K562 (cell line): ENCODE measurements at regions not wholly inside any gene's neighbourhood (a gene's known extent, or its start where the extent isn't known, plus 50 kb on each side); places are given as distances from the start of the nearest gene placed in this dataset.

Experiments
- FOXA1 ChIP-seq: fragments of 450-650 bp; IDR thresholded peaks from 2 replicates; pipeline ENCODE4 v1.6.1; 2016; ENCODE audit warnings: mild to moderate bottlenecking, borderline replicate concordance
- FOXK2 ChIP-seq, 2 experiments: fragments of 450-650 bp; IDR thresholded peaks in 1 of 2; conservative IDR thresholded peaks in 1 of 2; 2 replicates each; pipeline ENCODE4 v1.6.1; 2016; ENCODE audit warnings: low read depth in 2 of 2, mild to moderate bottlenecking in 1 of 2
- HDAC1 ChIP-seq, 2 experiments: fragments of 450-650 bp; IDR thresholded peaks; 2 replicates each; pipeline ENCODE4 v1.6.1; 2016 to 2017; ENCODE audit warnings: inconsistent platforms in 1 of 2, mild to moderate bottlenecking in 1 of 2, moderate library complexity in 1 of 2
- MCM5 ChIP-seq: fragments of 450-650 bp; IDR thresholded peaks from 2 replicates; pipeline ENCODE4 v1.6.1; 2016; ENCODE audit warnings: low read depth
- POLR2A ChIP-seq: fragments of 450-650 bp; conservative IDR thresholded peaks from 2 replicates; pipeline ENCODE4 v1.6.1; 2016
- ZNF76 ChIP-seq: fragments of 250-450 bp; sonication (Bioruptor Pico); IDR thresholded peaks from 2 replicates; pipeline ENCODE4 v1.4.0; 2020; ENCODE audit warnings: mild to moderate bottlenecking, moderate library complexity, borderline replicate concordance
- TF ChIP-seq, protein P1 (sequence below): conservative IDR thresholded peaks from 2 replicates; pipeline ENCODE4 v1.6.1; 2011; ENCODE audit warnings: low read depth, mild to moderate bottlenecking, low read length; ENCODE audit not compliant: control insufficient read depth
- TF ChIP-seq, protein P2 (sequence below), 3 experiments: IDR thresholded peaks in 2 of 3; conservative IDR thresholded peaks in 1 of 3; 2 replicates each; pipeline ENCODE4 v1.5.1; 2011 to 2012; ENCODE audit warnings: low read length in 3 of 3, mild to moderate bottlenecking in 3 of 3, control low read depth in 2 of 3, improper control_type of control experiment in 1 of 3, inconsistent platforms in 1 of 3, low read depth in 1 of 3, mixed read lengths in 1 of 3, moderate library complexity in 1 of 3; ENCODE audit not compliant: insufficient read depth in 2 of 3

GRCh38 chr10:125565046-125565445 lies 117.9 kb downstream of the TEX36 start:
- TF ChIP-seq, protein P1, sequence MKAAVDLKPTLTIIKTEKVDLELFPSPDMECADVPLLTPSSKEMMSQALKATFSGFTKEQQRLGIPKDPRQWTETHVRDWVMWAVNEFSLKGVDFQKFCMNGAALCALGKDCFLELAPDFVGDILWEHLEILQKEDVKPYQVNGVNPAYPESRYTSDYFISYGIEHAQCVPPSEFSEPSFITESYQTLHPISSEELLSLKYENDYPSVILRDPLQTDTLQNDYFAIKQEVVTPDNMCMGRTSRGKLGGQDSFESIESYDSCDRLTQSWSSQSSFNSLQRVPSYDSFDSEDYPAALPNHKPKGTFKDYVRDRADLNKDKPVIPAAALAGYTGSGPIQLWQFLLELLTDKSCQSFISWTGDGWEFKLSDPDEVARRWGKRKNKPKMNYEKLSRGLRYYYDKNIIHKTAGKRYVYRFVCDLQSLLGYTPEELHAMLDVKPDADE, result no peak
- TF ChIP-seq FOXK2 (conservative IDR thresholded peaks at IDR 0.05 in 1 of 2, IDR thresholded peaks at IDR 0.05 in 1 of 2; ENCODE audit: low read depth in 2 of 2) (no peak), POLR2A (no peak), HDAC1 (IDR thresholded peaks at IDR 0.05) (no peak), MCM5 (no peak), ZNF76 (CRISPR knock-in tag) (no peak), FOXA1 (no peak)
- TF ChIP-seq, protein P2, sequence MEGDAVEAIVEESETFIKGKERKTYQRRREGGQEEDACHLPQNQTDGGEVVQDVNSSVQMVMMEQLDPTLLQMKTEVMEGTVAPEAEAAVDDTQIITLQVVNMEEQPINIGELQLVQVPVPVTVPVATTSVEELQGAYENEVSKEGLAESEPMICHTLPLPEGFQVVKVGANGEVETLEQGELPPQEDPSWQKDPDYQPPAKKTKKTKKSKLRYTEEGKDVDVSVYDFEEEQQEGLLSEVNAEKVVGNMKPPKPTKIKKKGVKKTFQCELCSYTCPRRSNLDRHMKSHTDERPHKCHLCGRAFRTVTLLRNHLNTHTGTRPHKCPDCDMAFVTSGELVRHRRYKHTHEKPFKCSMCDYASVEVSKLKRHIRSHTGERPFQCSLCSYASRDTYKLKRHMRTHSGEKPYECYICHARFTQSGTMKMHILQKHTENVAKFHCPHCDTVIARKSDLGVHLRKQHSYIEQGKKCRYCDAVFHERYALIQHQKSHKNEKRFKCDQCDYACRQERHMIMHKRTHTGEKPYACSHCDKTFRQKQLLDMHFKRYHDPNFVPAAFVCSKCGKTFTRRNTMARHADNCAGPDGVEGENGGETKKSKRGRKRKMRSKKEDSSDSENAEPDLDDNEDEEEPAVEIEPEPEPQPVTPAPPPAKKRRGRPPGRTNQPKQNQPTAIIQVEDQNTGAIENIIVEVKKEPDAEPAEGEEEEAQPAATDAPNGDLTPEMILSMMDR (IDR thresholded peaks at IDR 0.05 in 2 of 3, conservative IDR thresholded peaks at IDR 0.05 in 1 of 3; ENCODE audit: insufficient read depth in 2 of 3, low read depth in 1 of 3, low read length in 3 of 3), result no peak
